HepG2 (cell line): ENCODE measurements at regions not wholly inside any gene's neighbourhood (a gene's known extent, or its start where the extent isn't known, plus 50 kb on each side); places are given as distances from the start of the nearest gene placed in this dataset.

Experiments
- ATAC-seq: fragments of 200-7000 bp; cut with Tn5 transposase; 3 replicates; pipeline ENCODE4 v1.9.1; 2020; ENCODE audit warnings: mild to moderate bottlenecking, moderate library complexity
- BruUV-seq: library from RNA; stranded (reverse); fragments of 400-500 nt; replicated peaks from 2 replicates; lab custom pipeline; 2021; lab: Mats Ljungman, UMichigan
- CTCF ChIA-PET: fragments of 300-600 bp; formaldehyde crosslinking; extraction: SDS; loops from one replicate; lab custom pipeline; 2021; ENCODE audit warnings: low total read pairs, inconsistent platforms, low intra/inter-chr PET ratio; lab: Yijun Ruan, JAX
- POLR2A ChIA-PET: fragments of 350-600 bp; sonication (Branson Sonifier 250); formaldehyde crosslinking; loops from one replicate; lab custom pipeline; 2020; ENCODE audit warnings: antibody characterized with exemption, inconsistent platforms; lab: Yijun Ruan, JAX
- DNase-seq: peaks from one replicate; pipeline ENCODE4 v3.0.0-alpha.2; 2015; ENCODE audit warnings: low spot score
- FAIRE-seq: peaks from 3 replicates; lab custom pipeline; 2011; peaks lifted over from hg19 to GRCh38; lab: Jason Lieb, UNC
- H2AFZ ChIP-seq: one replicate; pipeline ENCODE4 v1.6.1; 2011; ENCODE audit warnings: low read length, inconsistent platforms
- H3K27ac ChIP-seq: fragments of 300-600 bp; 3 replicates; pipeline ENCODE4 v1.8.0; 2011; ENCODE audit warnings: mixed run types, mild to moderate bottlenecking, mixed read lengths, low read length, inconsistent platforms; ENCODE audit not compliant: insufficient read depth; ENCODE audit errors: extremely low read length
- H3K27me3 ChIP-seq, 2 experiments: fragments of 200-600 bp in 1 of 2; 2 replicates in 1 of 2; 3 replicates in 1 of 2; pipeline versions ENCODE4 v1.6.0 to v1.8.0; 2011; ENCODE audit warnings: low read length in 2 of 2, mild to moderate bottlenecking in 2 of 2, moderate library complexity in 2 of 2, inconsistent platforms in 1 of 2; ENCODE audit not compliant: insufficient read depth in 2 of 2, control insufficient read depth in 1 of 2
- H3K36me3 ChIP-seq, 2 experiments: fragments of 200-600 bp in 1 of 2; replicated peaks in 1 of 2; 2 replicates in 1 of 2; 3 replicates in 1 of 2; pipeline versions ENCODE4 v1.5.1 to v1.8.0; 2011; ENCODE audit warnings: low read length in 2 of 2, inconsistent platforms in 1 of 2; ENCODE audit not compliant: insufficient read depth in 2 of 2, control insufficient read depth in 1 of 2
- H3K4me1 ChIP-seq: 2 replicates; pipeline ENCODE4 v1.5.1; 2012; ENCODE audit warnings: low read length, inconsistent platforms; ENCODE audit not compliant: insufficient read depth
- H3K4me2 ChIP-seq: 2 replicates; pipeline ENCODE4 v1.6.0; 2011; ENCODE audit warnings: low read depth, low read length, inconsistent platforms
- H3K4me3 ChIP-seq, 3 experiments: fragments of 200-600 bp in 1 of 3; sonication (generic), shearing (Covaris generic) in 1 of 3; replicated peaks in 1 of 3; 2 replicates each; pipeline ENCODE4 v1.5.1; 2011 to 2016; ENCODE audit warnings: low read length in 3 of 3, inconsistent platforms in 2 of 3, low read depth in 2 of 3, mild to moderate bottlenecking in 2 of 3, control low read depth in 1 of 3, mixed read lengths in 1 of 3; ENCODE audit not compliant: insufficient read depth in 1 of 3
- H3K79me2 ChIP-seq: one replicate; pipeline ENCODE4 v1.6.1; 2011; ENCODE audit warnings: low read length, inconsistent platforms; ENCODE audit not compliant: insufficient read depth
- H3K9ac ChIP-seq: 2 replicates; pipeline ENCODE4 v1.6.0; 2011; ENCODE audit warnings: mild to moderate bottlenecking, low read depth, low read length, inconsistent platforms; ENCODE audit not compliant: insufficient read depth
- H3K9me3 ChIP-seq: 2 replicates; pipeline ENCODE4 v1.5.1; 2012; ENCODE audit warnings: mild to moderate bottlenecking, low read length
- H4K20me1 ChIP-seq: 2 replicates; pipeline ENCODE4 v1.6.0; 2011; ENCODE audit warnings: inconsistent platforms, mild to moderate bottlenecking, low read length, moderate library complexity; ENCODE audit not compliant: insufficient read depth
- HDAC2 ChIP-seq: sonication (generic); formaldehyde crosslinking; IDR thresholded peaks from 2 replicates; pipeline ENCODE4 v1.4.0; 2020; ENCODE audit warnings: missing genetic modification reagents
- THAP11 ChIP-seq: IDR thresholded peaks from 2 replicates; pipeline ENCODE4 v1.6.1; 2016; ENCODE audit warnings: missing biosample characterization, missing genetic modification reagents
- XBP1 ChIP-seq: sonication (generic); formaldehyde crosslinking; IDR thresholded peaks from 2 replicates; pipeline ENCODE4 v1.5.0; 2020; ENCODE audit warnings: missing genetic modification reagents
- ZNF343 ChIP-seq: sonication (generic); formaldehyde crosslinking; IDR thresholded peaks from 2 replicates; pipeline ENCODE4 v1.4.0; 2020; ENCODE audit warnings: mild to moderate bottlenecking, missing genetic modification reagents
- ZNF383 ChIP-seq: sonication (generic); formaldehyde crosslinking; IDR thresholded peaks from 2 replicates; pipeline ENCODE4 v1.4.0; 2020; ENCODE audit warnings: missing genetic modification reagents, mild to moderate bottlenecking, borderline replicate concordance
- ZNF577 ChIP-seq: sonication (generic); formaldehyde crosslinking; IDR thresholded peaks from 2 replicates; pipeline ENCODE4 v1.4.0; 2020; ENCODE audit warnings: mild to moderate bottlenecking, low read depth, missing genetic modification reagents, borderline replicate concordance
- ZNF710 ChIP-seq: sonication (generic); formaldehyde crosslinking; IDR thresholded peaks from 2 replicates; pipeline ENCODE4 v1.5.0; 2020; ENCODE audit warnings: mild to moderate bottlenecking, missing genetic modification reagents, borderline replicate concordance
- in situ Hi-C: cut with HindIII; loops from 2 replicates; pipeline ENCODE4 v1.10.0; 2017; ENCODE audit warnings: low pct_unique_long_range_greater_than_20kb; ENCODE audit not compliant: extremely low pct_ligation_motif_present
- intact Hi-C: fragments of 100-400 bp; cut with micrococcal nuclease; formaldehyde crosslinking; loops from one replicate; pipeline ENCODE4 v1.10.0; 2022; ENCODE audit not compliant: unreplicated experiment
- TF ChIP-seq, protein P1 (sequence below): sonication (generic); formaldehyde crosslinking; IDR thresholded peaks from 2 replicates; pipeline ENCODE4 v1.5.0; 2020; ENCODE audit warnings: missing genetic modification reagents, mild to moderate bottlenecking, borderline replicate concordance

DNA sequence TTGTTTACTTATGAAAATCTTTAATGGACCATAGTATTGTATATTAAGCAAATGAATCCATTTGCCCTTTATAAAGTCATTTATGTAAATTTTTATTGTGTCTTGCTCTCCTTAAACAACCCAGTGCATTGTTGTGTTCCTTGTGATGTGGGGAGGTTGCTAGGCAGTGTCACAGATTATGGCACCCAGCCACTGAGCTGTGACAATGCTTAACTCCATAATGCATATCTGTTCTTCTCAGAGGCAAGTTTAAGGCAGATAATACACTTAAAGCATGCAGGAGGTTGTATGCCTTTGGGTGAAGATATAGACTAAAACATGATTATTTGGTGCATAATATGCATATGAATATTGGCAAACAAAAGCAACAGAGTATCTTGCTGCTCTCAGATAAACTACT, 269.6 kb upstream of the RIOK2 start:
- Histone ChIP-seq H4K20me1 (no peaks in the 10 kb centered on the region), H3K27ac (no peak overlapping the region), H3K36me3 (no peaks in the 10 kb centered on the region), H3K4me3 (no peak overlapping the region), H3K27me3 (no peaks in the 10 kb centered on the region; a peak in 1 of 5 replicates), H3K4me1 (no peaks in the 10 kb centered on the region), H3K9ac (no peak overlapping the region), H3K9me3 (no peaks in the 10 kb centered on the region), H3K79me2 (no peaks in the 10 kb centered on the region), H2AFZ (no peak overlapping the region), H3K4me2 (no peak overlapping the region)
- ChIA-PET CTCF (no interaction called here), POLR2A (no interaction called here)
- FAIRE-seq: no peak
- no TSS peak for BruUV-seq
- DNase-seq: no peak
- no peak for ATAC-seq
- TF ChIP-seq, protein P1, sequence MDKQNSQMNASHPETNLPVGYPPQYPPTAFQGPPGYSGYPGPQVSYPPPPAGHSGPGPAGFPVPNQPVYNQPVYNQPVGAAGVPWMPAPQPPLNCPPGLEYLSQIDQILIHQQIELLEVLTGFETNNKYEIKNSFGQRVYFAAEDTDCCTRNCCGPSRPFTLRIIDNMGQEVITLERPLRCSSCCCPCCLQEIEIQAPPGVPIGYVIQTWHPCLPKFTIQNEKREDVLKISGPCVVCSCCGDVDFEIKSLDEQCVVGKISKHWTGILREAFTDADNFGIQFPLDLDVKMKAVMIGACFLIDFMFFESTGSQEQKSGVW (CRISPR knock-in tag): no peak
- TF ChIP-seq XBP1 (no peak), HDAC2 (no peak), ZNF577 (CRISPR knock-in tag) (no peak), ZNF710 (CRISPR knock-in tag) (no peak), ZNF343 (CRISPR knock-in tag) (no peak), THAP11 (CRISPR knock-in tag) (no peak), ZNF383 (no peak)
- in situ Hi-C loops: no loop called here
- intact Hi-C loops: no loop called here
